H9 (cell line): ENCODE measurements at regions not wholly inside any gene's neighbourhood (a gene's known extent, or its start where the extent isn't known, plus 50 kb on each side); places are given as distances from the start of the nearest gene placed in this dataset.

ENCODE experiments used
- DNase-seq: peaks from one replicate; pipeline ENCODE4 v3.0.0-alpha.2; 2017
- H2AFZ ChIP-seq: one replicate; pipeline ENCODE4 v1.6.1; 2013; ENCODE audit warnings: mild to moderate bottlenecking, low read length, control low read depth, moderate library complexity
- H2AK5ac ChIP-seq: 2 replicates; pipeline ENCODE4 v1.6.1; 2013; ENCODE audit warnings: low read length, control low read depth, mixed read lengths; ENCODE audit not compliant: insufficient read length
- H2BK120ac ChIP-seq: one replicate; pipeline ENCODE4 v1.6.1; 2013; ENCODE audit warnings: low read depth, mild to moderate bottlenecking, low read length, control low read depth, inconsistent platforms; ENCODE audit not compliant: poor library complexity, severe bottlenecking
- H2BK12ac ChIP-seq: 2 replicates; pipeline ENCODE4 v1.6.1; 2013; ENCODE audit warnings: low read length, control low read depth, mixed read lengths, low read depth; ENCODE audit not compliant: insufficient read length
- H2BK15ac ChIP-seq: 2 replicates; pipeline ENCODE4 v1.6.1; 2013; ENCODE audit warnings: low read depth, low read length, control low read depth
- H2BK20ac ChIP-seq: one replicate; pipeline ENCODE4 v1.6.1; 2013; ENCODE audit warnings: low read depth, mild to moderate bottlenecking, low read length, control low read depth, inconsistent platforms; ENCODE audit not compliant: poor library complexity, severe bottlenecking
- H2BK5ac ChIP-seq: 2 replicates; pipeline ENCODE4 v1.6.1; 2013; ENCODE audit warnings: low read length, control low read depth, mixed read lengths; ENCODE audit not compliant: insufficient read length
- H3K14ac ChIP-seq: 2 replicates; pipeline ENCODE4 v1.6.1; 2013; ENCODE audit warnings: low read length, control low read depth; ENCODE audit not compliant: insufficient read depth
- H3K18ac ChIP-seq: 2 replicates; pipeline ENCODE4 v1.6.1; 2013; ENCODE audit warnings: low read depth, mild to moderate bottlenecking, mixed read lengths, low read length, control low read depth; ENCODE audit not compliant: insufficient read length
- H3K23ac ChIP-seq: 2 replicates; pipeline ENCODE4 v1.6.1; 2013; ENCODE audit warnings: low read length, control low read depth, mixed read lengths, low read depth; ENCODE audit not compliant: insufficient read length
- H3K23me2 ChIP-seq: 2 replicates; pipeline ENCODE4 v1.6.1; 2013; ENCODE audit warnings: low read depth, mild to moderate bottlenecking, mixed read lengths, low read length, control low read depth; ENCODE audit not compliant: insufficient read length, poor library complexity, severe bottlenecking
- H3K27ac ChIP-seq: 2 replicates; pipeline ENCODE4 v1.5.1; 2013; ENCODE audit warnings: low read length, control low read depth, mixed read lengths, low read depth; ENCODE audit not compliant: insufficient read length
- H3K27me3 ChIP-seq: 2 replicates; pipeline ENCODE4 v1.6.1; 2013; ENCODE audit warnings: low read length, control low read depth, inconsistent platforms; ENCODE audit not compliant: insufficient read depth
- H3K4ac ChIP-seq: 2 replicates; pipeline ENCODE4 v1.6.1; 2013; ENCODE audit warnings: low read depth, mild to moderate bottlenecking, control low read depth, inconsistent platforms, low read length, moderate library complexity
- H3K4me1 ChIP-seq: 2 replicates; pipeline ENCODE4 v1.6.1; 2013; ENCODE audit warnings: low read length, control low read depth, inconsistent platforms; ENCODE audit not compliant: insufficient read depth
- H3K4me2 ChIP-seq: 2 replicates; pipeline ENCODE4 v1.6.1; 2013; ENCODE audit warnings: low read length, control low read depth, mixed read lengths; ENCODE audit not compliant: insufficient read length, insufficient read depth
- H3K56ac ChIP-seq: 2 replicates; pipeline ENCODE4 v1.6.1; 2013; ENCODE audit warnings: low read depth, mild to moderate bottlenecking, mixed read lengths, low read length, control low read depth; ENCODE audit not compliant: insufficient read length
- H3K79me1 ChIP-seq: 2 replicates; pipeline ENCODE4 v1.6.1; 2013; ENCODE audit warnings: low read depth, mild to moderate bottlenecking, moderate library complexity, low read length, control low read depth, inconsistent platforms; ENCODE audit not compliant: insufficient read depth, poor library complexity, severe bottlenecking
- H3K79me2 ChIP-seq: 2 replicates; pipeline ENCODE4 v1.6.1; 2013; ENCODE audit warnings: low read length, control low read depth, inconsistent platforms; ENCODE audit not compliant: insufficient read depth
- H3K9ac ChIP-seq: 2 replicates; pipeline ENCODE4 v1.6.1; 2013; ENCODE audit warnings: low read length, control low read depth, mixed read lengths; ENCODE audit not compliant: insufficient read length; ENCODE audit errors: extremely low read depth
- H3K9me3 ChIP-seq: one replicate; pipeline ENCODE4 v1.6.1; 2013; ENCODE audit warnings: low read depth, low read length, inconsistent platforms; ENCODE audit not compliant: control insufficient read depth
- H3T11ph ChIP-seq: one replicate; pipeline ENCODE4 v1.6.1; 2013; ENCODE audit warnings: mild to moderate bottlenecking, low read length, control low read depth, inconsistent platforms
- H4K20me1 ChIP-seq: one replicate; pipeline ENCODE4 v1.6.1; 2013; ENCODE audit not compliant: control insufficient read depth, insufficient read length, insufficient read depth
- H4K5ac ChIP-seq: 2 replicates; pipeline ENCODE4 v1.6.1; 2013; ENCODE audit warnings: low read depth, mild to moderate bottlenecking, mixed read lengths, low read length, control low read depth; ENCODE audit not compliant: insufficient read length
- H4K8ac ChIP-seq: replicated peaks from 2 replicates; pipeline ENCODE4 v1.6.1; 2013; ENCODE audit warnings: low read length, control low read depth, mixed read lengths, low read depth; ENCODE audit not compliant: insufficient read length
- H4K91ac ChIP-seq: 2 replicates; pipeline ENCODE4 v1.6.1; 2013; ENCODE audit warnings: low read depth, mild to moderate bottlenecking, moderate library complexity, mixed read lengths, low read length, control low read depth; ENCODE audit not compliant: insufficient read length
- H3K27ac Mint-ChIP-seq, 3 experiments: 2 replicates in 2 of 3; 3 replicates in 1 of 3; pipeline ENCODE4 v1.8.0; 2020 to 2021; ENCODE audit warnings: mixed read lengths in 3 of 3, mild to moderate bottlenecking in 1 of 3, moderate library complexity in 1 of 3
- H3K27me3 Mint-ChIP-seq: 2 replicates; pipeline ENCODE4 v1.8.0; 2021; ENCODE audit warnings: low read depth, mild to moderate bottlenecking, moderate library complexity, mixed read lengths
- H3K36me3 Mint-ChIP-seq, 3 experiments: 2 replicates in 2 of 3; 3 replicates in 1 of 3; pipeline ENCODE4 v1.8.0; 2020 to 2021; ENCODE audit warnings: low read depth in 3 of 3, mixed read lengths in 3 of 3; ENCODE audit not compliant: insufficient read depth in 1 of 3
- H3K4me1 Mint-ChIP-seq, 2 experiments: 2 replicates each; pipeline ENCODE4 v1.8.0; 2020; ENCODE audit warnings: mixed read lengths in 2 of 2
- H3K4me3 Mint-ChIP-seq, 2 experiments: 2 replicates in 1 of 2; 3 replicates in 1 of 2; pipeline ENCODE4 v1.8.0; 2020 to 2021; ENCODE audit warnings: mild to moderate bottlenecking in 2 of 2, mixed read lengths in 2 of 2, moderate library complexity in 1 of 2
- H3K9me3 Mint-ChIP-seq, 2 experiments: 2 replicates in 1 of 2; 3 replicates in 1 of 2; pipeline ENCODE4 v1.8.0; 2020; ENCODE audit warnings: mild to moderate bottlenecking in 2 of 2, mixed read lengths in 2 of 2, moderate library complexity in 1 of 2
- WGBS: extraction: QIAGEN DNeasy Blood & Tissue Kit; methylation state at CpG from one replicate; pipeline ENCODE4 v1.1.7; 2013; ENCODE audit warnings: missing lambda C conversion rate, low lambda C conversion rate, mixed read lengths; ENCODE audit not compliant: insufficient read length; ENCODE audit errors: extremely low coverage; 5-methylcytosine and 5-hydroxymethylcytosine counted together
- TF ChIP-seq, protein P1 (sequence below): fragments of 200-600 bp; sonication (generic); conservative IDR thresholded peaks from 3 replicates; pipeline ENCODE4 v1.8.0; 2021; ENCODE audit warnings: antibody characterized with exemption, mild to moderate bottlenecking

- H3K4me2 ChIP-seq, result no peak overlapping the region
- H3K56ac ChIP-seq, result no peak overlapping the region
- no peak overlapping the region for H2BK5ac ChIP-seq
- no peak overlapping the region for H2BK15ac ChIP-seq
- no peak overlapping the region for H2BK120ac ChIP-seq
- H4K5ac ChIP-seq, result no peak overlapping the region
- Mint-ChIP-seq H3K36me3 (peaks cover 0 to 17% (median 1%) of the 10 kb centered on the region in 3 experiments; a peak in 3 of 7 replicates), H3K9me3 (peaks cover 0 to 2% of the 10 kb centered on the region in 2 experiments; a peak in 2 of 5 replicates), H3K4me3 (no peak overlapping the region), H3K4me1 (peaks cover 43 to 69% of the 10 kb centered on the region in 2 experiments), H3K27ac (no peak overlapping the region; a peak in 1 of 7 replicates), H3K27me3 (no peaks in the 10 kb centered on the region; the same call in 1 of the 2 replicates)
- TF ChIP-seq, protein P1, sequence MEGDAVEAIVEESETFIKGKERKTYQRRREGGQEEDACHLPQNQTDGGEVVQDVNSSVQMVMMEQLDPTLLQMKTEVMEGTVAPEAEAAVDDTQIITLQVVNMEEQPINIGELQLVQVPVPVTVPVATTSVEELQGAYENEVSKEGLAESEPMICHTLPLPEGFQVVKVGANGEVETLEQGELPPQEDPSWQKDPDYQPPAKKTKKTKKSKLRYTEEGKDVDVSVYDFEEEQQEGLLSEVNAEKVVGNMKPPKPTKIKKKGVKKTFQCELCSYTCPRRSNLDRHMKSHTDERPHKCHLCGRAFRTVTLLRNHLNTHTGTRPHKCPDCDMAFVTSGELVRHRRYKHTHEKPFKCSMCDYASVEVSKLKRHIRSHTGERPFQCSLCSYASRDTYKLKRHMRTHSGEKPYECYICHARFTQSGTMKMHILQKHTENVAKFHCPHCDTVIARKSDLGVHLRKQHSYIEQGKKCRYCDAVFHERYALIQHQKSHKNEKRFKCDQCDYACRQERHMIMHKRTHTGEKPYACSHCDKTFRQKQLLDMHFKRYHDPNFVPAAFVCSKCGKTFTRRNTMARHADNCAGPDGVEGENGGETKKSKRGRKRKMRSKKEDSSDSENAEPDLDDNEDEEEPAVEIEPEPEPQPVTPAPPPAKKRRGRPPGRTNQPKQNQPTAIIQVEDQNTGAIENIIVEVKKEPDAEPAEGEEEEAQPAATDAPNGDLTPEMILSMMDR, result no peak
- no peak overlapping the region for H3K4ac ChIP-seq
- no peak overlapping the region for H3K18ac ChIP-seq
- no peaks in the 10 kb centered on the region for H3K9me3 ChIP-seq
- H3K79me1 ChIP-seq, result no peaks in the 10 kb centered on the region
- H3K27ac ChIP-seq, result no peak overlapping the region
- WGBS, result no CpG with 5 or more reads among the region's 1 CpG
- H2AK5ac ChIP-seq, result no peak overlapping the region
- no peaks in the 10 kb centered on the region for H4K20me1 ChIP-seq
- no peak overlapping the region for H3K23ac ChIP-seq
- no peak overlapping the region for H2AFZ ChIP-seq
- peaks cover 4% of the 10 kb centered on the region; the same call in 1 of the 2 replicates for H3K4me1 ChIP-seq
- H3K23me2 ChIP-seq, result no peaks in the 10 kb centered on the region
- no peak overlapping the region for H3T11ph ChIP-seq
- H3K27me3 ChIP-seq, result no peaks in the 10 kb centered on the region
- no peaks in the 10 kb centered on the region for H3K79me2 ChIP-seq
- no peak overlapping the region for H2BK20ac ChIP-seq
- no peak overlapping the region for H3K14ac ChIP-seq
- H2BK12ac ChIP-seq, result no peak overlapping the region
- H4K8ac ChIP-seq, result no peak overlapping the region
- H3K9ac ChIP-seq, result no peak overlapping the region
- no peak for DNase-seq
- no peak overlapping the region for H4K91ac ChIP-seq
Measured at GRCh38 chr3:16765661-16766060, 119.1 kb upstream of the PLCL2 start.
